HUDEP-2 (cell line): ENCODE measurements at regions not wholly inside any gene's neighbourhood (a gene's known extent, or its start where the extent isn't known, plus 50 kb on each side); places are given as distances from the start of the nearest gene placed in this dataset.
"Not testable (repeated sequence)": the region's sequence is repeated elsewhere in the genome, so short reads cannot be mapped to it uniquely, and the experiment has no call there.

Source experiments
- DNase-seq, 76 experiments: peaks; one replicate each; lab custom pipeline; 2025; ENCODE audit not compliant: unreplicated experiment in 76 of 76; lab: John Stamatoyannopoulos, UW

GRCh38 chr21:28013123-28013522 is 979.6 kb downstream of the LTN1 start:
- DNase-seq, result not testable (repeated sequence)

GRCh38 chr21:28011970-28012369 is 980.7 kb downstream of the LTN1 start:
- DNase-seq, result not testable (repeated sequence)

GRCh38 chr21:28008245-28008644 is 984.4 kb downstream of the LTN1 start:
- not testable (repeated sequence) for DNase-seq

- DNase-seq, result not testable (repeated sequence)
Observed at GRCh38 chr21:28003627-28004026, 989.0 kb downstream of the LTN1 start.

GRCh38 chr21:27996906-27997305 is 995.8 kb downstream of the LTN1 start:
- not testable (repeated sequence) for DNase-seq

GRCh38 chr21:27984663-27985325 is 1007.9 kb downstream of the LTN1 start:
- not testable (repeated sequence) for DNase-seq

- not testable (repeated sequence) for DNase-seq
Observed at GRCh38 chr21:27979446-27979845, 1012.6 kb upstream of the ADAMTS5 start.

GRCh38 chr21:27975514-27975913 is 1008.6 kb upstream of the ADAMTS5 start:
- DNase-seq, result no peak

- not testable (repeated sequence) for DNase-seq
Observed at GRCh38 chr21:27974152-27974551, 1007.3 kb upstream of the ADAMTS5 start.

GRCh38 chr21:27968240-27968639 is 1001.4 kb upstream of the ADAMTS5 start:
- DNase-seq, result not testable (repeated sequence)

- DNase-seq, result no peak
Observed at GRCh38 chr21:27954543-27955165, 987.8 kb upstream of the ADAMTS5 start.

- no peak for DNase-seq
Observed at GRCh38 chr21:27953340-27954045, 986.6 kb upstream of the ADAMTS5 start.

- DNase-seq, result not testable (repeated sequence)
Observed at GRCh38 chr21:27949093-27949492, 982.2 kb upstream of the ADAMTS5 start.

- not testable (repeated sequence) for DNase-seq
Observed at GRCh38 chr21:27930108-27930767, 963.4 kb upstream of the ADAMTS5 start.

GRCh38 chr21:27929179-27929578 is 962.3 kb upstream of the ADAMTS5 start:
- DNase-seq, result not testable (repeated sequence)

- DNase-seq, result not testable (repeated sequence)
Observed at GRCh38 chr21:27928534-27929115, 961.7 kb upstream of the ADAMTS5 start.

- not testable (repeated sequence) for DNase-seq
Observed at GRCh38 chr21:27921421-27921820, 954.5 kb upstream of the ADAMTS5 start.

- not testable (repeated sequence) for DNase-seq
Observed at GRCh38 chr21:27917966-27918365, 951.1 kb upstream of the ADAMTS5 start.

GRCh38 chr21:27916326-27916725 is 949.4 kb upstream of the ADAMTS5 start:
- DNase-seq, result not testable (repeated sequence)

GRCh38 chr21:27912133-27912532 is 945.2 kb upstream of the ADAMTS5 start:
- not testable (repeated sequence) for DNase-seq

GRCh38 chr21:27909487-27909886 is 942.6 kb upstream of the ADAMTS5 start:
- DNase-seq, result not testable (repeated sequence)
